ENCODE measurements at regions not wholly inside any gene's neighbourhood (a gene's known extent, or its start where the extent isn't known, plus 50 kb on each side); places are given as distances from the start of the nearest gene placed in this dataset.
A peak's percentile ranks its signal among the peaks of the same experiment; 100 is the strongest.

GRCh38 chr7:16046041-16046440 lies 359.6 kb upstream of the MEOX2 start:
- no peak for TF ChIP-seq CTCF (IDR thresholded peaks at IDR 0.05; ENCODE audit: low read depth, low read length)
- H3K4me3 ChIP-seq = no peak overlapping the region
- H3K27ac ChIP-seq = no peak overlapping the region
- peak in 1 of 2 donors; percentile 10 for DNase-seq (ENCODE audit: low read depth in 1 of 2, low spot score in 1 of 2)
- H3K27me3 ChIP-seq = no peaks in the 10 kb centered on the region
- no peaks in the 10 kb centered on the region for H3K4me1 ChIP-seq (ENCODE audit: low read depth)
- no peaks in the 10 kb centered on the region for H3K9me3 ChIP-seq (ENCODE audit: low read depth)
- no peaks in the 10 kb centered on the region for H3K36me3 ChIP-seq

GRCh38 chr7:16045296-16045695 lies 358.8 kb upstream of the MEOX2 start:
- TF ChIP-seq CTCF (IDR thresholded peaks at IDR 0.05; ENCODE audit: low read depth, low read length) = no peak
- Histone ChIP-seq H3K4me1 (ENCODE audit: low read depth) (no peaks in the 10 kb centered on the region), H3K27ac (no peak overlapping the region), H3K9me3 (ENCODE audit: low read depth) (no peaks in the 10 kb centered on the region), H3K4me3 (no peak overlapping the region), H3K27me3 (no peaks in the 10 kb centered on the region), H3K36me3 (no peaks in the 10 kb centered on the region)
- DNase-seq (ENCODE audit: low read depth in 1 of 2, low spot score in 1 of 2) = no peak

GRCh38 chr7:16044645-16045044 lies 358.2 kb upstream of the MEOX2 start:
- H3K4me1 ChIP-seq (ENCODE audit: low read depth) = no peaks in the 10 kb centered on the region
- H3K27me3 ChIP-seq = no peaks in the 10 kb centered on the region
- no peak for DNase-seq (ENCODE audit: low read depth in 1 of 2, low spot score in 1 of 2)
- no peak for TF ChIP-seq CTCF (IDR thresholded peaks at IDR 0.05; ENCODE audit: low read depth, low read length)
- no peaks in the 10 kb centered on the region for H3K9me3 ChIP-seq (ENCODE audit: low read depth)
- H3K27ac ChIP-seq = no peak overlapping the region
- no peak overlapping the region for H3K4me3 ChIP-seq
- H3K36me3 ChIP-seq = no peaks in the 10 kb centered on the region

- no peak for TF ChIP-seq CTCF (IDR thresholded peaks at IDR 0.05; ENCODE audit: low read depth, low read length)
- Histone ChIP-seq H3K4me3 (no peak overlapping the region), H3K4me1 (ENCODE audit: low read depth) (no peaks in the 10 kb centered on the region), H3K36me3 (no peaks in the 10 kb centered on the region), H3K27me3 (no peaks in the 10 kb centered on the region), H3K9me3 (ENCODE audit: low read depth) (no peaks in the 10 kb centered on the region), H3K27ac (no peak overlapping the region)
- no peak for DNase-seq (ENCODE audit: low read depth in 1 of 2, low spot score in 1 of 2)
Measured at GRCh38 chr7:16040346-16040745, 353.9 kb upstream of the MEOX2 start.

- TF ChIP-seq CTCF (IDR thresholded peaks at IDR 0.05; ENCODE audit: low read depth, low read length) = no peak
- DNase-seq (ENCODE audit: low read depth in 1 of 2, low spot score in 1 of 2) = no peak
- Histone ChIP-seq H3K4me1 (ENCODE audit: low read depth) (no peaks in the 10 kb centered on the region), H3K4me3 (no peak overlapping the region), H3K27me3 (no peaks in the 10 kb centered on the region), H3K9me3 (ENCODE audit: low read depth) (no peaks in the 10 kb centered on the region), H3K27ac (no peak overlapping the region), H3K36me3 (no peaks in the 10 kb centered on the region)
Measured at GRCh38 chr7:16038906-16039305, 352.4 kb upstream of the MEOX2 start.

GRCh38 chr7:16035392-16035791 lies 348.9 kb upstream of the MEOX2 start:
- no peak for TF ChIP-seq CTCF (IDR thresholded peaks at IDR 0.05; ENCODE audit: low read depth, low read length)
- Histone ChIP-seq H3K27ac (no peak overlapping the region), H3K4me3 (no peak overlapping the region), H3K9me3 (ENCODE audit: low read depth) (no peaks in the 10 kb centered on the region), H3K36me3 (no peaks in the 10 kb centered on the region), H3K4me1 (ENCODE audit: low read depth) (peaks cover 5% of the 10 kb centered on the region), H3K27me3 (no peaks in the 10 kb centered on the region)
- no peak for DNase-seq (ENCODE audit: low read depth in 1 of 2, low spot score in 1 of 2)
